GM12872 (cell line): ENCODE measurements at regions not wholly inside any gene's neighbourhood (a gene's known extent, or its start where the extent isn't known, plus 50 kb on each side); places are given as distances from the start of the nearest gene placed in this dataset.

Experiments used
- CTCF ChIP-seq: IDR thresholded peaks from 3 replicates; pipeline ENCODE4 v1.5.1; 2011; ENCODE audit warnings: low read depth, mild to moderate bottlenecking, low read length, moderate library complexity; ENCODE audit not compliant: insufficient read depth

DNA sequence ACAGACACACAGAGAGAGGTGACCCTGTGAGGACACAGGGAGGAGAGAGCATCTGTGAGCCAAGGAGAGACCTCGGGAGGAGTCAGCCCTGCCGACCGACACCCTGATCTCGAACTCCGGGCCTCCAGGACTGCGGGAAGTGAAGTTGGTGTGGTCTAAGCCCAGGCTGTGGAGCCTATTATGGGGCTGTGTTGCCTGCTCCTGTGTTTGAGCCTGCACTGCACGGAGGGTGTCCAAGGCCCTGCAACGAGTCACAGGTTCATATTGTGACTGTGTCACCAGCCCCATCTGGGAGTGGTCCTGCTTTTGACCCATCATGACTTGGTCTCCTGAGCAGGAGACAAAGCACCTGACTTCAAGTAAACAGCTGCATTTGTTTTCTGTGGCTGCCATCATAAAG lies 186.0 kb upstream of the AJAP1 start:
- no peak for TF ChIP-seq CTCF

- no peak for TF ChIP-seq CTCF
Observed at GRCh38 chr1:4468804-4469514, 185.4 kb upstream of the AJAP1 start.

DNA sequence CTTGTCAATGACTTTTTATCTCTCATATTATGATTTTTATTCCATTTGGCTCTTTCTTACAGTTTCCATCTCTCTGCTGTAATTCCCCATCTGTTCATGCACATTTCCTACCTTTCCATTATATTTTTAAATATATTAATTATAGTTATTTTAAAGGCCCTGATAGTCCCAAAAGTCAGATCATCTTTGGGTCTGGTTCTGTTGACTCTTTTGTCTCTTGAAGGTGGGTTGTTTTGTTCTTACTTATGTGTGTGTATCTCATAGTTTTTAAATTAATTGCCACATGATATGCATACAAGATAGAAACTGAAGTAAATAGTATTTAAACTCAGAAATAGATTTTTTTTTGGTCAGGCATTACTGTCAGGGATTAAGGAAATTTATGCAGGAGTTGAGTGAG lies 178.0 kb upstream of the AJAP1 start:
- TF ChIP-seq CTCF: no peak

- TF ChIP-seq CTCF: no peak
Observed at GRCh38 chr1:4481451-4481850, 173.0 kb upstream of the AJAP1 start.

DNA sequence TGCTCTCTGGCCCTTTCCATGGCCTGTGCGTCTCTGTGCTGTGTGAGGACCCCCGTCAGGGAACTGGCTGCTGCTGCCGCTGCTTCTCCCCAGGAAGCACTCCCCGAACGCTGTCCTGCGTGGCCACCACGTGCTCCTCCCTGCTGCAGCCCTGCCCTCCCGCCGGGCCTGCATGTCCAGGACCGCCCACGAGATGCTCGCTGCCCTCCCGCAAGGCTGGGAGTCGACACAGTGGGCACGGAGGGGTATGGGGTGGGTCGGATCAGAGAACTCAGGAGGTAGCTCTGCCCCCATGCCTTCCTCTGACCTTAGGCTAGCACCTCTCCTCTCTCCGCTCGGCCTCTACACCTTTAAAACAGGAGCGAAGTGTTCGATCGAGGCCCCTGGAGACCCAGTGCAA lies 171.9 kb upstream of the AJAP1 start:
- TF ChIP-seq CTCF: no peak

- no peak for TF ChIP-seq CTCF
Observed at GRCh38 chr1:4483021-4483625, 171.3 kb upstream of the AJAP1 start.

DNA sequence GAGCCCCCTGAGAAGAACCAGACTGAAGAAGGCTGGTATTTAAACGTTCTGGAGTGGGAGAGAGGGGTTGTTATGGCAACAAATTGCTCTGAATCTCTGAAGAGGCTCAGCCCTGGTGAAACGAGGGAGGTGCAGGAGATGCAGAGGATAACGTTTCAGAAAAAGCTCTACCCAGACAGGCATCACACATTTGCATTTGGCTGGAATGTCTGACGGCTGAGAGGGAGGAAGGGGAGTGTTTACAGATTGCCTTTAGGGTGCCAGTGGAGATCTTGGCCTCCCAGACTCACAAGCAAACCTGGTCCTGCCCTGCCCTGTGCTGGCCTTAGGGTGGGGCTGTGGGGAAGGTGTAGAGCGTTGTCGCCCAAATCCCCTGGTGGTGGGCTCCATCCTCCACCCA lies 169.0 kb upstream of the AJAP1 start:
- TF ChIP-seq CTCF: no peak

DNA sequence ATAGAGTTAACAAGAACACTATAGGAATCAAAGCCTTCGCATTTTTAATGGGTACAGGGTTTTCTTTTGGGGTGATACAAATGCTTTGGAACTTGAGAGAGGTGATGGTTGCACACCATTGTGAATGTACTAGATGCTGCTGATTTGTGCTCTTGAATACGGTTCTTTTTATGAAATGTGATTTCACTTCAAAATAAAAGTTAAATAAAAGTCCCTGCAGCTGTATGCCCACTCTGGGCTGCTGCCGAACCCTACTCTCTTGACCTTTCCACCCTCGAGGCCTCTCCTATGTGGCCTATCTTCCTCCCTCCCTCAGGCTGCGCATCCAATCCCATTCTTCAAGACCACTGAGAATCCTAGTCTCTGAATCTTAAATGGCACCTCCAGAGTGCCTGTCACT lies 168.5 kb upstream of the AJAP1 start:
- TF ChIP-seq CTCF: no peak
